A549 (cell line): ENCODE measurements at regions not wholly inside any gene's neighbourhood (a gene's known extent, or its start where the extent isn't known, plus 50 kb on each side); places are given as distances from the start of the nearest gene placed in this dataset.

ENCODE experiments used
- ATAC-seq, 2 experiments: fragments of 200-7000 bp in 1 of 2; fragments of >200 bp in 1 of 2; cut with Nextera tagmentation in 1 of 2; cut with Tn5 transposase in 1 of 2; 3 replicates each; pipeline versions ENCODE4 v1.8.0 to v1.9.1; 2018 to 2020; ENCODE audit warnings: mild to moderate bottlenecking in 1 of 2, moderate library complexity in 1 of 2
- CTCF ChIA-PET: fragments of 300-600 bp; sonication (Branson Sonifier 250); formaldehyde crosslinking; extraction: SDS; loops from one replicate; lab custom pipeline; 2021; ENCODE audit warnings: antibody characterized with exemption, inconsistent platforms; lab: Yijun Ruan, JAX
- POLR2A ChIA-PET: fragments of 350-600 bp; formaldehyde crosslinking; extraction: SDS; loops from one replicate; lab custom pipeline; 2021; ENCODE audit warnings: antibody characterized with exemption, inconsistent platforms; lab: Yijun Ruan, JAX
- DNase-seq, 2 experiments: peaks; one replicate each; pipeline versions ENCODE4 v3.0.0 to v3.0.0-alpha.2; 2011 to 2016; ENCODE audit warnings: low read depth in 1 of 2, low spot score in 1 of 2
- FAIRE-seq: peaks from 2 replicates; lab custom pipeline; 2011; peaks lifted over from hg19 to GRCh38; lab: Jason Lieb, UNC
- H3K27ac ChIP-seq, 2 experiments: fragments of >200 bp; sonication (Bioruptor Twin); formaldehyde crosslinking; 3 replicates each; pipeline ENCODE4 v1.5.1; 2016 to 2017
- H3K4me1 ChIP-seq: fragments of >200 bp; sonication (Bioruptor Twin); formaldehyde crosslinking; 3 replicates; pipeline ENCODE4 v1.6.1; 2016
- H3K4me2 ChIP-seq: fragments of >200 bp; sonication (Bioruptor Twin); formaldehyde crosslinking; 3 replicates; pipeline ENCODE4 v1.6.1; 2016
- H3K4me3 ChIP-seq: fragments of >200 bp; sonication (Bioruptor Twin); formaldehyde crosslinking; 3 replicates; pipeline ENCODE4 v1.5.1; 2016
- H3K9me3 ChIP-seq: fragments of >200 bp; sonication (Bioruptor Twin); formaldehyde crosslinking; 3 replicates; pipeline ENCODE4 v1.6.1; 2016
- EHMT2 ChIP-seq: fragments of 200-600 bp; sonication (generic); IDR thresholded peaks from 2 replicates; pipeline ENCODE4 v1.6.1; 2016; ENCODE audit warnings: antibody characterized with exemption, low read depth, mild to moderate bottlenecking, moderate library complexity
- ELK1 ChIP-seq: fragments of 150-350 bp; IDR thresholded peaks from 2 replicates; pipeline ENCODE4 v1.6.1; 2014; ENCODE audit warnings: low read depth, mild to moderate bottlenecking, low read length
- EP300 ChIP-seq, 2 experiments: fragments of >200 bp; sonication (Bioruptor Twin); formaldehyde crosslinking; IDR thresholded peaks; 2 replicates in 1 of 2; 3 replicates in 1 of 2; pipeline ENCODE4 v1.6.1; 2016 to 2017
- FOSL2 ChIP-seq, 2 experiments: fragments of 450-650 bp in 1 of 2; fragments of >200 bp in 1 of 2; sonication (Bioruptor Twin) in 1 of 2; formaldehyde crosslinking; IDR thresholded peaks; 2 replicates each; pipeline versions ENCODE4 v1.5.0 to v1.6.1; 2016 to 2020; ENCODE audit warnings: mild to moderate bottlenecking in 1 of 2, moderate library complexity in 1 of 2
- HES2 ChIP-seq: fragments of >200 bp; sonication (Bioruptor Twin); formaldehyde crosslinking; IDR thresholded peaks from 2 replicates; pipeline ENCODE4 v1.6.1; 2016
- HOXB13 ChIP-seq: fragments of 250-450 bp; sonication (Bioruptor Pico); IDR thresholded peaks from 2 replicates; pipeline ENCODE4 v1.5.0; 2020; ENCODE audit warnings: low read depth, mild to moderate bottlenecking, moderate library complexity
- JUN ChIP-seq, 2 experiments: fragments of >200 bp; sonication (Bioruptor Twin); formaldehyde crosslinking; IDR thresholded peaks; 2 replicates in 1 of 2; 3 replicates in 1 of 2; pipeline ENCODE4 v1.6.1; 2016 to 2017
- JUNB ChIP-seq: fragments of >200 bp; sonication (Bioruptor Twin); formaldehyde crosslinking; IDR thresholded peaks from 2 replicates; pipeline ENCODE4 v1.6.1; 2016
- NPAS2 ChIP-seq: fragments of 250-450 bp; sonication (Bioruptor Pico); IDR thresholded peaks from 2 replicates; pipeline ENCODE4 v1.8.0; 2022; ENCODE audit warnings: mild to moderate bottlenecking, moderate library complexity, borderline replicate concordance
- NR3C1 ChIP-seq: fragments of >200 bp; sonication (Bioruptor Twin); formaldehyde crosslinking; IDR thresholded peaks from 3 replicates; pipeline ENCODE4 v1.6.1; 2017
- PHF8 ChIP-seq: fragments of 200-600 bp; sonication (generic); IDR thresholded peaks from 2 replicates; pipeline ENCODE4 v1.6.1; 2016; ENCODE audit warnings: low read depth, mild to moderate bottlenecking, antibody characterized with exemption, moderate library complexity, borderline replicate concordance
- POLR2AphosphoS2 ChIP-seq: conservative IDR thresholded peaks from 2 replicates; pipeline ENCODE4 v1.6.1; 2012; ENCODE audit warnings: low read length, improper control_type of control experiment, inconsistent platforms
- RAD21 ChIP-seq, 2 experiments: fragments of >200 bp in 1 of 2; sonication (Bioruptor Twin) in 1 of 2; formaldehyde crosslinking in 1 of 2; IDR thresholded peaks in 1 of 2; conservative IDR thresholded peaks in 1 of 2; 2 replicates in 1 of 2; 3 replicates in 1 of 2; pipeline ENCODE4 v1.6.1; 2012 to 2018; ENCODE audit warnings: inconsistent platforms in 1 of 2
- RARB ChIP-seq: fragments of 250-450 bp; sonication (Bioruptor Pico); IDR thresholded peaks from 2 replicates; pipeline ENCODE4 v1.8.0; 2021; ENCODE audit warnings: mild to moderate bottlenecking, moderate library complexity
- REST ChIP-seq: fragments of 200-600 bp; sonication (generic); IDR thresholded peaks from 2 replicates; pipeline ENCODE4 v1.6.1; 2016; ENCODE audit warnings: antibody characterized with exemption, mild to moderate bottlenecking, moderate library complexity
- RNF2 ChIP-seq: fragments of 200-600 bp; sonication (generic); IDR thresholded peaks from 2 replicates; pipeline ENCODE4 v1.6.1; 2016; ENCODE audit warnings: low read depth, mild to moderate bottlenecking, antibody characterized with exemption, moderate library complexity, borderline replicate concordance
- SREBF2 ChIP-seq: fragments of 450-650 bp; IDR thresholded peaks from 2 replicates; pipeline ENCODE4 v1.6.1; 2014; ENCODE audit warnings: mild to moderate bottlenecking, moderate library complexity
- TP53 ChIP-seq: fragments of 250-450 bp; sonication (Bioruptor Pico); IDR thresholded peaks from 2 replicates; pipeline ENCODE4 v1.5.0; 2021; ENCODE audit warnings: mild to moderate bottlenecking, moderate library complexity
- ZSCAN20 ChIP-seq: fragments of 250-450 bp; sonication (Bioruptor Pico); IDR thresholded peaks from 2 replicates; pipeline ENCODE4 v1.8.0; 2022; ENCODE audit warnings: mild to moderate bottlenecking, moderate library complexity
- WGBS: methylation state at CpG from one replicate; pipeline ENCODE4 v1.1.6; 2017; ENCODE audit errors: missing lambda C conversion rate; 5-methylcytosine and 5-hydroxymethylcytosine counted together
- TF ChIP-seq, protein P1 (sequence below): IDR thresholded peaks from 2 replicates; pipeline ENCODE4 v1.6.1; 2012; ENCODE audit warnings: low read depth, borderline replicate concordance

- no peaks in the 10 kb centered on the region for H3K9me3 ChIP-seq
- FAIRE-seq, result no peak
- TF ChIP-seq, protein P1, sequence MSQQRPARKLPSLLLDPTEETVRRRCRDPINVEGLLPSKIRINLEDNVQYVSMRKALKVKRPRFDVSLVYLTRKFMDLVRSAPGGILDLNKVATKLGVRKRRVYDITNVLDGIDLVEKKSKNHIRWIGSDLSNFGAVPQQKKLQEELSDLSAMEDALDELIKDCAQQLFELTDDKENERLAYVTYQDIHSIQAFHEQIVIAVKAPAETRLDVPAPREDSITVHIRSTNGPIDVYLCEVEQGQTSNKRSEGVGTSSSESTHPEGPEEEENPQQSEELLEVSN, result no peak
- TF ChIP-seq HES2, result no peak
- no peak for TF ChIP-seq EHMT2
- no peak for TF ChIP-seq EP300 (IDR thresholded peaks at IDR 0.05)
- TF ChIP-seq PHF8, result no peak
- TF ChIP-seq RARB (CRISPR knock-in tag), result no peak
- TF ChIP-seq FOSL2 (IDR thresholded peaks at IDR 0.05), result no peak
- TF ChIP-seq FOSL2 (CRISPR knock-in tag; IDR thresholded peaks at IDR 0.05), result no peak
- TF ChIP-seq NR3C1, result no peak
- TF ChIP-seq RNF2, result no peak
- TF ChIP-seq JUNB, result no peak
- no peak for TF ChIP-seq REST
- no peak for TF ChIP-seq HOXB13 (CRISPR knock-in tag)
- TF ChIP-seq POLR2AphosphoS2, result no peak
- no peak for TF ChIP-seq TP53 (CRISPR knock-in tag)
- no peak for TF ChIP-seq NPAS2 (CRISPR knock-in tag)
- TF ChIP-seq, all 56 proteins: peak for 0
- H3K4me1 ChIP-seq, result no peaks in the 10 kb centered on the region
- no peak overlapping the region for H3K4me2 ChIP-seq
- no peak for DNase-seq
- no peak overlapping the region for H3K4me3 ChIP-seq
- POLR2A ChIA-PET, result no interaction called here
- ATAC-seq, result no peak
- WGBS, result 77% methylated on average over 5 of the region's 33 CpGs
- no peak overlapping the region for H3K27ac ChIP-seq
- CTCF ChIA-PET, result no interaction called here
These were observed 98.7 kb downstream of the ADAMTS15 start for GRCh38 chr11:130546901-130547694.

DNA sequence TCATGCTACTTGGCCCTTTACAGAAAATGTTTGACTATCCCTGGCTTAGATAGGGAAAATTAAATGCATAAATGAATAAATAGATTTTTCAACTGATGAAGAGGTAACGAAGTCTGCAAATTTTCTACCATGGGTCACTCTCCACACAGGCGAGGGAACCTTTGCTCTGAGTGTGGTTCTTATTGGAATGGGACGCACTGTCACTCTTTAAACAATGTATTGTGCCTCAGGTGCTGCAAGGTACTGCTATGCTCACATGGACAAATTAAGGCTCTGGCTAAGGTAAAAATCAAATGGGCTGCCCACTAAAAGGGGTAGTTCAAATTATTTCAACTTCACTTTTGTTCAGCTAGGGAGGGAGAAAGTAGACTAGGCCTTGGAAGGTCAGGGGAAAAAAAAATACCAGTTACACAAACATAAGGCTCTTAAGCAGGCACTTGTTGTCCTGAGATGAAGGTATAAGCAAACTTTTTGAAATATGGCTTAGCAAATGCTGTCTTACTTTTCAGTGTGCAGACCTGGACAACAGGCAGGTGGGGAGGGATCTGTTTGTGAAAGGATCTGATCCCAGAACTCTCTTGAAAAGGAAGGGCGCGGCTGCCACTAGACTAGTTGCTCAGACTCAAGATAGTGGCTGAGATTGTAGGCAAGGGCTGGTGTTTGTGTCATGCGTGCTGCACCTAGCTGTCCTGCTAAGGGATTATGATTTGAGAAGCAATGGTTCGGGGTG, 99.5 kb downstream of the ADAMTS15 start:
- Histone ChIP-seq H3K27ac (no peak overlapping the region), H3K4me2 (no peak overlapping the region)
- FAIRE-seq, result no peak

More for the DNA sequence above, 99.5 kb downstream of the ADAMTS15 start:
- TF ChIP-seq ZSCAN20, result no peak
- no peak for TF ChIP-seq JUN (IDR thresholded peaks at IDR 0.05)
- TF ChIP-seq HES2, result no peak
- TF ChIP-seq EHMT2, result no peak
- TF ChIP-seq ELK1, result no peak
- TF ChIP-seq RAD21 (conservative IDR thresholded peaks at IDR 0.05 in 1 of 2, IDR thresholded peaks at IDR 0.05 in 1 of 2), result no peak
- TF ChIP-seq, protein P1, result no peak
- TF ChIP-seq SREBF2, result no peak
- Histone ChIP-seq H3K4me1 (no peaks in the 10 kb centered on the region), H3K9me3 (no peaks in the 10 kb centered on the region), H3K4me3 (no peak overlapping the region)
- 83% methylated on average over 3 of the region's 7 CpGs for WGBS
- POLR2A ChIA-PET, result no interaction called here
- CTCF ChIA-PET, result interaction anchor here (1.3 kb wide), 1 partner anchor 87 kb away, joined by 3 read pairs; no protein-coding TSS in a partner anchor
- ATAC-seq (no peak), DNase-seq (no peak)
